ENCODE measurements at regions not wholly inside any gene's neighbourhood (a gene's known extent, or its start where the extent isn't known, plus 50 kb on each side); places are given as distances from the start of the nearest gene placed in this dataset.
"Not testable (repeated sequence)": the region's sequence is repeated elsewhere in the genome, so short reads cannot be mapped to it uniquely, and the experiment has no call there.

- Histone ChIP-seq H3K4me1 (ENCODE audit: control insufficient read depth, insufficient read depth, low read length) (no peaks in the 10 kb centered on the region), H3K27me3 (ENCODE audit: control insufficient read depth, insufficient read depth) (no peaks in the 10 kb centered on the region), H3K4me3 (ENCODE audit: low read length) (no peak overlapping the region), H3K27ac (ENCODE audit: low read length) (no peak overlapping the region), H3K9me3 (ENCODE audit: control insufficient read depth, low read length) (no peaks in the 10 kb centered on the region)
- 86% methylated on average over 5 of the region's 5 CpGs for WGBS
- no peak for ATAC-seq
- no peak for DNase-seq
- intact Hi-C loops (cut with DNase I) = no loop called here
Measured at GRCh38 chr2:226300196-226300886, 499.3 kb downstream of the IRS1 start.

- no peak for DNase-seq
- ATAC-seq = no peak
- no peak overlapping the region for H3K27ac ChIP-seq (ENCODE audit: low read length)
- 57% methylated on average over 3 of the region's 3 CpGs for WGBS
- H3K4me1 ChIP-seq (ENCODE audit: control insufficient read depth, insufficient read depth, low read length) = no peaks in the 10 kb centered on the region
- no peak overlapping the region for H3K4me3 ChIP-seq (ENCODE audit: low read length)
- intact Hi-C loops (cut with DNase I) = no loop called here
- H3K9me3 ChIP-seq (ENCODE audit: control insufficient read depth, low read length) = no peaks in the 10 kb centered on the region
- H3K27me3 ChIP-seq (ENCODE audit: control insufficient read depth, insufficient read depth) = no peaks in the 10 kb centered on the region
Measured at GRCh38 chr2:226299771-226300170, 499.8 kb downstream of the IRS1 start.

GRCh38 chr2:226295681-226296080, 503.9 kb downstream of the IRS1 start:
- intact Hi-C loops (cut with DNase I) = no loop called here
- Histone ChIP-seq H3K9me3 (ENCODE audit: control insufficient read depth, low read length) (no peaks in the 10 kb centered on the region), H3K27ac (ENCODE audit: low read length) (no peak overlapping the region), H3K4me3 (ENCODE audit: low read length) (no peak overlapping the region), H3K27me3 (ENCODE audit: control insufficient read depth, insufficient read depth) (no peaks in the 10 kb centered on the region), H3K4me1 (ENCODE audit: control insufficient read depth, insufficient read depth, low read length) (no peaks in the 10 kb centered on the region)
- DNase-seq (no peak), ATAC-seq (no peak)
- 47% methylated on average over 3 of the region's 3 CpGs for WGBS

GRCh38 chr2:226295123-226295522, 504.5 kb downstream of the IRS1 start:
- Histone ChIP-seq H3K27ac (ENCODE audit: low read length) (no peak overlapping the region), H3K4me1 (ENCODE audit: control insufficient read depth, insufficient read depth, low read length) (no peaks in the 10 kb centered on the region), H3K9me3 (ENCODE audit: control insufficient read depth, low read length) (no peaks in the 10 kb centered on the region), H3K4me3 (ENCODE audit: low read length) (no peak overlapping the region), H3K27me3 (ENCODE audit: control insufficient read depth, insufficient read depth) (no peaks in the 10 kb centered on the region)
- DNase-seq = no peak
- intact Hi-C loops (cut with DNase I) = no loop called here
- WGBS = 0% methylated on average over 1 of the region's 1 CpG
- no peak for ATAC-seq

GRCh38 chr2:226291281-226291680, 508.3 kb downstream of the IRS1 start:
- H3K4me3 ChIP-seq (ENCODE audit: low read length); ATAC-seq; DNase-seq; H3K27me3 ChIP-seq (ENCODE audit: control insufficient read depth, insufficient read depth); H3K4me1 ChIP-seq (ENCODE audit: control insufficient read depth, insufficient read depth, low read length); intact Hi-C loops (cut with DNase I); H3K27ac ChIP-seq (ENCODE audit: low read length); H3K9me3 ChIP-seq (ENCODE audit: control insufficient read depth, low read length): not testable (repeated sequence)
- 88% methylated on average over 1 of the region's 1 CpG for WGBS

GRCh38 chr2:226286916-226287315, 512.7 kb downstream of the IRS1 start:
- Histone ChIP-seq H3K27me3 (ENCODE audit: control insufficient read depth, insufficient read depth) (no peaks in the 10 kb centered on the region), H3K4me1 (ENCODE audit: control insufficient read depth, insufficient read depth, low read length) (no peaks in the 10 kb centered on the region), H3K4me3 (ENCODE audit: low read length) (no peak overlapping the region), H3K9me3 (ENCODE audit: control insufficient read depth, low read length) (no peaks in the 10 kb centered on the region), H3K27ac (ENCODE audit: low read length) (no peak overlapping the region)
- ATAC-seq (no peak), DNase-seq (no peak)
- 70% methylated on average over 2 of the region's 2 CpGs for WGBS
- intact Hi-C loops (cut with DNase I) = no loop called here

- intact Hi-C loops (cut with DNase I) = no loop called here
- Histone ChIP-seq H3K4me1 (ENCODE audit: control insufficient read depth, insufficient read depth, low read length) (no peaks in the 10 kb centered on the region), H3K4me3 (ENCODE audit: low read length) (no peak overlapping the region), H3K27ac (ENCODE audit: low read length) (no peak overlapping the region), H3K27me3 (ENCODE audit: control insufficient read depth, insufficient read depth) (no peaks in the 10 kb centered on the region), H3K9me3 (ENCODE audit: control insufficient read depth, low read length) (no peaks in the 10 kb centered on the region)
- ATAC-seq = no peak
- 71% methylated on average over 2 of the region's 2 CpGs for WGBS
- DNase-seq = no peak
Measured at GRCh38 chr2:226283796-226284195, 515.8 kb downstream of the IRS1 start.

GRCh38 chr2:226282151-226282550, 517.5 kb downstream of the IRS1 start:
- DNase-seq = no peak
- H3K4me1 ChIP-seq (ENCODE audit: control insufficient read depth, insufficient read depth, low read length) = no peaks in the 10 kb centered on the region
- H3K27ac ChIP-seq (ENCODE audit: low read length) = no peak overlapping the region
- no peaks in the 10 kb centered on the region for H3K9me3 ChIP-seq (ENCODE audit: control insufficient read depth, low read length)
- no peak overlapping the region for H3K4me3 ChIP-seq (ENCODE audit: low read length)
- no peaks in the 10 kb centered on the region for H3K27me3 ChIP-seq (ENCODE audit: control insufficient read depth, insufficient read depth)
- intact Hi-C loops (cut with DNase I) = no loop called here
- 88% methylated on average over 1 of the region's 1 CpG for WGBS
- no peak for ATAC-seq

- H3K27ac ChIP-seq (ENCODE audit: low read length); H3K4me3 ChIP-seq (ENCODE audit: low read length); H3K27me3 ChIP-seq (ENCODE audit: control insufficient read depth, insufficient read depth); DNase-seq; intact Hi-C loops (cut with DNase I); H3K9me3 ChIP-seq (ENCODE audit: control insufficient read depth, low read length); H3K4me1 ChIP-seq (ENCODE audit: control insufficient read depth, insufficient read depth, low read length); ATAC-seq: not testable (repeated sequence)
- WGBS = 85% methylated on average over 2 of the region's 2 CpGs
Measured at GRCh38 chr2:226280136-226280535, 519.5 kb downstream of the IRS1 start.

- no peak for ATAC-seq
- H3K27ac ChIP-seq (ENCODE audit: low read length) = no peak overlapping the region
- H3K4me1 ChIP-seq (ENCODE audit: control insufficient read depth, insufficient read depth, low read length) = no peaks in the 10 kb centered on the region
- no peaks in the 10 kb centered on the region for H3K9me3 ChIP-seq (ENCODE audit: control insufficient read depth, low read length)
- DNase-seq = no peak
- H3K27me3 ChIP-seq (ENCODE audit: control insufficient read depth, insufficient read depth) = no peaks in the 10 kb centered on the region
- intact Hi-C loops (cut with DNase I) = no loop called here
- H3K4me3 ChIP-seq (ENCODE audit: low read length) = no peak overlapping the region
- WGBS = 43% methylated on average over 1 of the region's 1 CpG
Measured at GRCh38 chr2:226275215-226275614, 524.4 kb downstream of the IRS1 start.

GRCh38 chr2:226274143-226274542, 525.5 kb downstream of the IRS1 start:
- no peak overlapping the region for H3K27ac ChIP-seq (ENCODE audit: low read length)
- WGBS = 83% methylated on average over 8 of the region's 8 CpGs
- intact Hi-C loops (cut with DNase I) = no loop called here
- H3K4me1 ChIP-seq (ENCODE audit: control insufficient read depth, insufficient read depth, low read length) = no peaks in the 10 kb centered on the region
- no peak for ATAC-seq
- no peaks in the 10 kb centered on the region for H3K27me3 ChIP-seq (ENCODE audit: control insufficient read depth, insufficient read depth)
- H3K9me3 ChIP-seq (ENCODE audit: control insufficient read depth, low read length) = no peaks in the 10 kb centered on the region
- no peak overlapping the region for H3K4me3 ChIP-seq (ENCODE audit: low read length)
- DNase-seq = no peak

- no peak for DNase-seq
Measured at GRCh38 chr2:226273440-226273839, 526.2 kb downstream of the IRS1 start.

More at GRCh38 chr2:226273440-226273839, 526.2 kb downstream of the IRS1 start:
- Histone ChIP-seq H3K27me3 (ENCODE audit: control insufficient read depth, insufficient read depth) (no peaks in the 10 kb centered on the region), H3K9me3 (ENCODE audit: control insufficient read depth, low read length) (no peaks in the 10 kb centered on the region), H3K4me3 (ENCODE audit: low read length) (no peak overlapping the region), H3K4me1 (ENCODE audit: control insufficient read depth, insufficient read depth, low read length) (no peaks in the 10 kb centered on the region), H3K27ac (ENCODE audit: low read length) (no peak overlapping the region)
- no peak for ATAC-seq
- intact Hi-C loops (cut with DNase I) = no loop called here
